GM18870 (cell line): ENCODE measurements at regions not wholly inside any gene's neighbourhood (a gene's known extent, or its start where the extent isn't known, plus 50 kb on each side); places are given as distances from the start of the nearest gene placed in this dataset.

ENCODE experiments used
- ATAC-seq: cut with Tn5 transposase; IDR thresholded peaks from one replicate; pipeline ENCODE4 v1.9.1; 2021; ENCODE audit warnings: moderate library complexity; ENCODE audit not compliant: unreplicated experiment

- ATAC-seq, result no peak
Observed at GRCh38 chr22:49450498-49450897, 377.2 kb downstream of the BRD1 start.

DNA sequence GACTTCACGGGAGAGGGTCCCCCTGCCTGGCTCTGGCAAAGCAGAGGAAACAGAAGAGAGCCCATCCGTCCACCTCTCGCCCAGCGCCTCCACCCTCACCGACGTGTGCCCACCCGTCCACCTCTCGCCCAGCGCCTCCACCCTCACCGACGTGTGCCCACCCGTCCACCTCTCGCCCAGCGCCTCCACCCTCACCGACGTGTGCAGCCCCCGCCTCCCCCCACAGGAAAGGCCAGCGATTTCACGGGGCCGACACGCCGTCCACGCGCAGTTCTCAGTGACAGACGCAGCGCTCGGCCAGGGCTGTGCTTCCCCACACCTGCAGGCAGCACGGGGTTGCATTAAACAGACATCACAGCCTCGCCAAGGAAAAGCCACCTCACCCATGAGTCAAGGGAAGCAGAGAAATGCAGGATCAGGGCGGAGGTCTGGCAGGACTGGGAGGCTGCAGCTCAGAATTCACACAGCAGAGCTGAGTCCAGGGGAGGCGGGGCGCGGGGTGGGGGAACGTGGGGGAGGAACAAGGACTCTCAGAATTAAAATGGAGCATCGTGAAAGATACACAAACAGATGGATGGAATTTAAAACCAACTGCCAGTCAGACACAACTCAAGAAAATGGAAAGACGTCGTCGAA is 377.7 kb downstream of the BRD1 start:
- ATAC-seq, result no peak

GRCh38 chr22:49449377-49449776 is 378.3 kb downstream of the BRD1 start:
- ATAC-seq, result no peak

DNA sequence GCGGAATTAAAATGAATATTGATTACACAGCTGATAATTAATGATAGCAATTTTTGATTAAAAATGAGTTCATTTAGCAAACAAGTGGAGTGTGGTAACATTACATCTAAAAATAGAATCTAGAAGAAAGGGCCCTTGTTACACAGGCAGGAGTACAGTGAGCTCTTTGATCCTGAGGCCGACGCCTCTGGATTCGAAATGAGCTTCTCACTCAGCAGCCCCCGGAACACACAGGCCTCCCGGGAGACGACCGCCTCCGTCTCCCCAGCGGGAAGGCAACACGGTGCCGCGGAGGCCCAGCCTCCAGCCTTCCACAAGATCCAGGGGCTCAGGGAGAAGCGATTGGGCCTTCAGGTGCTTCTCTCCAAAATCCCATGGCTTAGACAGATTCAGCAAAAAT is 379.1 kb downstream of the BRD1 start:
- ATAC-seq, result no peak

DNA sequence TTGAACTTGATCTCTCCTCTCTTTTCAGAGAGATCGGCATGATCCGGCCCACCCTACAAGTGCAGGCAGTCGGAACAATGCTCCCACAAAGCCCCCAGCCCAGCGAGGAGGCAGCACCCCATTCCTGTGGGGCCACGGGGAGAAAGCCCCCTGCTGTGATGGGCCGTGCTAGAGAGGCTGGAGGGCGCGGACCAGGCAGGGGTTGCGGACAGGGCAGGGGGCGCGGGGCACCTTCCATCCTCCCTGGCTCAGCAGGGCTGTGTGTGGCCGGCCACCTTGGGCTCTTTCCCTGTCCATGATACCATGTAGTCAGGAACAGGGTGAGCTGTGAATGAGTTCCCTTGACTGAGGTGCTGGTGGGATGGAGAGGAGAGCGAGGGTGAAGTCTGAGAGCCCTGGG is 379.8 kb downstream of the BRD1 start:
- no peak for ATAC-seq

DNA sequence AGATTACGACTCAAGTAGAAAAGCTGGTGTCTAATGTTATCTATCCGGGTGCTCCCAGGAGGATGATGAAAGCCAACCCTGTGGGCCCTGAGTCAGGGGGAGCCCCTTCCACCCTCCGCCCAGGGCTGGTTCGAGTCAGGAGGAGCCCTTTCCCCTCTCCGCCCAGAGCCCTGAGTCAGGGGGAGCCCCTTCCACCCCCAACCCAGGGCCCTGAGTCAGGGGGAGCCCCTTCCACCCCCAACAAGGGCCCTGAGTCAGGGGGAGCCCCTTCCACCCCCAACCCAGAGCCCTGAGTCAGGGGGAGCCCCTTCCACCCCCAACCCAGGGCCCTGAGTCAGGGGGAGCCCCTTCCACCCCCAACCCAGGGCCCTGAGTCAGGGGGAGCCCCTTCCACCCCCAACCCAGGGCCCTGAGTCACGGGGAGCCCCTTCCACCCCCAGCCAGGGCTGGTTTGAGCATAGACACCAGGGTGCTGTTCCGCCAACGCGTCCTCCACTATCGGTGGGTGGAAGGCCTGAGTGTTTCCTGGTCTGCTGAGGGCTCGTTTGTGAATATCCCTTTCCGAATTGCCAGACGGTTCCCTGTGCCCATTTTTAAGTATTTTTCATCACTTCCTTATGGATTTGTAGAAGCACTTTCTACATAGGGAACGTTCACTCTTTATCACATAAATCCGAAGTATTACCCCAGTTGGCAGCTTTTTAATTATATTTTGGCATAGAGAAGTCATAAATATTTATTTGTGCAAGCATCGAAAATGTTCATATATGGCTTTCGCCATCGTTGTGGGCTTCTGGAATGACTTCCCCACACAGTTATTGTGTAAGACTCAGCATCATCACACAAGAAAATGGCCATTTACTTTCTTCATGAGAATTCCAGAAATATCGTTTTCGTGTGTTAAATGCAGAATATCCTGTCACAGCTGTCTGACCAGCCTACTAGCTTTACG is 380.6 kb downstream of the BRD1 start:
- no peak for ATAC-seq

DNA sequence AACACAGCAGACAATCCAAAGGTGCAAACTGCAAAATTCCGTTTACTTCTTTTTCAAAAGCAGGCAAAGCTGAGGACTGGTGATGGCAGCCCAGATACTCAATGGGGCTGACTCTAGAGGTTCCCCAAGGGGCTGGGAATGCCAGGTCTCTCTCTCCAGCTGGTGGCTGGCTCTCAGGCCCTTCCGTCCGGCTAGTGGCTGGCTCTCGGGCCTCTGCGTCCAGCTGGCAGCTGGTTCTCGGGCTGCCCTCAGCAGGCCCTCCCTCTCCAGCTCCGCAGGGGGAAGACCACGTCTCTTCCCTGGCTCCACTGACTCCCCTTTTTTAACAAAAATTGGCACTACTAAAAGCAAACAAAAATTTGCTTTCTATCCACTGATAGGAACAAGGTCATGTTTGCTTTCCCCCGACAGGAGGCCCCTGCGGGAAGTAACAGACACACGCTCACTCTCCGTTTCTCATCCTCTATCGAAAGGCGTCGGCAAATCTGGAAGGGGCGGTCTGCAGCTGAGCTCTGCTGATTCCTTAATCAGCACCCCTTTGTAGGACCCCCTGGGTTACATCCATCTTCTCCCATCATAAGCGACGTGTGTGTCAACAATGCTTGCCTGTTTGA is 381.4 kb downstream of the BRD1 start:
- ATAC-seq, result no peak

- no peak for ATAC-seq
Observed at GRCh38 chr22:49444781-49445180, 382.9 kb downstream of the BRD1 start.

DNA sequence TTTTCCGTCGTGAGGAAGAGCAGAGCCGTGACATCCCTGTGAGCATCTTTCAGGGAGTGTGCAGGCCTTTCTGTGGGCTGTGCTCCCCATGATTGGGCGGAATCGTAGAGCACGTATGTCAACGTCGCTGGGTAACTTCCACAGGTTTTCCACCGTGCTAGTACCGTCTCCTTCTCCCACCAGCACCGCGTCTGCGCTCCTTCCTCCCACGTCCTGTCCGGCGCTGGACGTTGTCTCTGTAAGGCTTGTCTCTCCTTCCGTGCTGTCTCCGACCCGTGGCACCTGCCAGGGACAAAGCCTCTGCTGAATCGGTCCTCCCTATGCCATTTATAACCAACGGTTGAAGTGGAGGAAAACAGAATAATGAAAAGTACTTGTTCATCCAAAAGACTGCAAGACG is 386.7 kb downstream of the BRD1 start:
- ATAC-seq, result no peak

DNA sequence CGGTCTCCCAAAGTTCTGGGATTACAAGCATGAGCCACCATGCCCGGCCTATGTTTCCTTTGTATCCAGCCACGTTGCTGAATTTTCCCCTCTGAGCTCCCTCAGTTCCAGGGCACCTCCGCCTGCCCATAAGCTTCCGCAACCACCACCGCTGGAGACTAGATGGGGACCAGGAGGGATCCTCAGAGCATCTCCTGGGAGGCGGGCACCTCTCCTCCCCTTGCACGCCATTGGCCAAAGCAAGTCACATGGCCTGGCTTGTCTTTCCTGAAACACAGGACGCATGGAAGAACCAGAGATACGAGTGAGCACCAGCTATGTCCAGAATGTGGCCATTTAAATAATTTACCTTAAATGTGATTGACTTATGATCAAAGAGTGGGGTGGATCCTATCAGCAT is 388.3 kb downstream of the BRD1 start:
- ATAC-seq, result no peak

- no peak for ATAC-seq
Observed at GRCh38 chr22:49437956-49438355, 389.7 kb downstream of the BRD1 start.

GRCh38 chr22:49437356-49437755 is 390.3 kb downstream of the BRD1 start:
- ATAC-seq, result no peak

DNA sequence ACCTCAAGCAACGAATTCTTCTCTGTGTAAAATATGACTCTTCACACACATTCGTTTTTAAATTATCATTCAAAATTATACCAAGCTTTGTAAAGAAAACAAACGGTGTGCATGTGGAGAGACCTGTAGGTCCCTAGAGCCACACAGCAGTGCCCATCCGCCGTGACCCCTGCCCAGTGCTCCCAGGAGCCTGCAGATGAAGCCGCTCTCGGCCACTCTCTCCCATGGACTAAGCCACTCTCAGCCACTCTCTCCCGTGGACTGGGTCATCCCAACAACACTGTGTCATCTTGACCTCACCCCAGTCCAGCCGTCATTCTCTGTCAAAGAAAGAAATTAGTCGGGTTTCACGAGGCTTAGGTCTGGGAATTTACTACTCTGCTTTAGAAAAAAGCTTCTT is 391.6 kb downstream of the BRD1 start:
- no peak for ATAC-seq

DNA sequence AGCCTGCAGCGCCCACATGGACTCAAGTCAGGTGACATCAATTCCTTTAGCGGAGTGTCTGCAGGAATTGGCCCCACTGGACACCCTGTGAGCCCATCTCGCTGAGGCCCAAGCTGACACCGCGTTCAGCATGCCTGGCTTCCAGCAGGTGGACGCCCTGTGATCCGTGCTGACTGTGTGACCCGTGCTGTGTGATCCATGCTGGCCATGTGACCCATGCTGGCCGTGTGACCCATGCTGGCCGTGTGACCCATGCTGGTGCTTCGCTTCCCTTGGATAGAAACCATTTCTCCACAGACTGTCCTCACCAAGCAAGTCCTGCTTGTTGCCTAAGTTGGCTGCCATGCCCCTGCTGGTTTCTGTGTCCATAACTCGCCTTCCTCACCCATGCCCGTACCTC is 392.1 kb downstream of the BRD1 start:
- no peak for ATAC-seq

- ATAC-seq, result no peak
Observed at GRCh38 chr22:49433717-49434611, 393.7 kb downstream of the BRD1 start.

- ATAC-seq, result no peak
Observed at GRCh38 chr22:49432897-49433443, 394.7 kb downstream of the BRD1 start.

GRCh38 chr22:49432211-49432896 is 395.3 kb downstream of the BRD1 start:
- ATAC-seq, result no peak

DNA sequence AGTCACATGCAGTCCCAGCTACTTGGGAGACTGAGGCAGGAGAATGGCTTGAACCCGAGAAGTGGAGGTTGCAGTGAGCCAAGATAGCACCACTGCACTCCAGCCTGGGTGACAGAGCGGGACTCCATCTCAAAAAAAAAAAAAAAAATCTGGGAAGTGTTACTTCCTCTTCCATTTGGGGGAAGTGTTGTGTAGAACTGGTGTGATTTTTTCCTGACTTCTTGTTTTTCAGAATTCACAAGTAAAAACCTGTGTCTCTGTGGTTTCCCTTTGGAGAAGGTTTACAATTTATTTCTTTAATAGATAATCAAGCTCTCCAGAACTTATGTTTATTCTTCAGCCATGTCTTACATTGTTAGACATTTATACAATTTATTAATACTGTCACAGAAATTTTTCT is 396.1 kb downstream of the BRD1 start:
- ATAC-seq, result no peak

GRCh38 chr22:49429066-49429465 is 398.6 kb downstream of the BRD1 start:
- ATAC-seq, result no peak

GRCh38 chr22:49427941-49428340 is 399.7 kb downstream of the BRD1 start:
- no peak for ATAC-seq
